Neural cell (in vitro differentiated cells): ENCODE measurements at regions not wholly inside any gene's neighbourhood (a gene's known extent, or its start where the extent isn't known, plus 50 kb on each side); places are given as distances from the start of the nearest gene placed in this dataset.

Experiments used
- H2AFZ ChIP-seq: fragments of 200-600, 300-800 bp; sonication (generic), shearing (Covaris generic); 2 replicates; pipeline ENCODE4 v1.6.0; 2014; ENCODE audit warnings: low read depth, mild to moderate bottlenecking, antibody characterized with exemption, low read length, moderate library complexity
- H3F3A ChIP-seq: fragments of 200-600 bp; shearing (Covaris generic); 2 replicates; pipeline ENCODE4 v1.6.1; 2016; ENCODE audit warnings: mild to moderate bottlenecking, moderate library complexity, mixed read lengths, antibody characterized with exemption, low read length; ENCODE audit not compliant: insufficient read depth, poor library complexity, severe bottlenecking
- H3K27ac ChIP-seq: fragments of 200-600, 300-800 bp; sonication (generic), shearing (Covaris generic); 2 replicates; pipeline ENCODE4 v1.5.1; 2014; ENCODE audit warnings: mild to moderate bottlenecking, low read length, moderate library complexity
- H3K27me3 ChIP-seq: fragments of 300-800, 200-600 bp; sonication (generic), shearing (Covaris generic); 2 replicates; pipeline ENCODE4 v1.6.0; 2014; ENCODE audit warnings: mild to moderate bottlenecking, low read depth, low read length, moderate library complexity; ENCODE audit not compliant: insufficient read depth
- H3K36me3 ChIP-seq: fragments of 300-800, 200-600 bp; sonication (generic), shearing (Covaris generic); 2 replicates; pipeline ENCODE4 v1.5.1; 2014; ENCODE audit warnings: mild to moderate bottlenecking, antibody characterized with exemption, low read length, moderate library complexity; ENCODE audit not compliant: insufficient read depth
- H3K4me2 ChIP-seq: fragments of 300-800, 200-600 bp; sonication (generic), shearing (Covaris generic); 2 replicates; pipeline ENCODE4 v1.6.0; 2014; ENCODE audit warnings: mild to moderate bottlenecking, low read length
- H3K4me3 ChIP-seq: fragments of 300-800, 200-600 bp; sonication (generic), shearing (Covaris generic); 2 replicates; pipeline ENCODE4 v1.5.1; 2014; ENCODE audit warnings: mild to moderate bottlenecking, low read length, moderate library complexity
- H3K79me2 ChIP-seq: fragments of 200-600 bp; shearing (Covaris generic); replicated peaks from 2 replicates; pipeline ENCODE4 v1.6.0; 2014; ENCODE audit warnings: mild to moderate bottlenecking, low read length, moderate library complexity; ENCODE audit not compliant: insufficient read depth
- H3K9ac ChIP-seq: fragments of 300-800, 200-600 bp; sonication (generic), shearing (Covaris generic); 2 replicates; pipeline ENCODE4 v1.6.1; 2016; ENCODE audit warnings: mild to moderate bottlenecking, low read length, mixed read lengths
- H3K9me2 ChIP-seq: fragments of 200-600 bp; shearing (Covaris generic); 2 replicates; pipeline ENCODE4 v1.6.1; 2016; ENCODE audit warnings: mild to moderate bottlenecking, low read length, mixed read lengths; ENCODE audit not compliant: insufficient read depth
- H3K9me3 ChIP-seq: fragments of 200-600, 300-800 bp; sonication (generic), shearing (Covaris generic); 2 replicates; pipeline ENCODE4 v1.6.1; 2016; ENCODE audit warnings: mild to moderate bottlenecking, mixed run types, low read length, moderate library complexity, mixed read lengths
- H4K20me1 ChIP-seq: fragments of 200-600 bp; shearing (Covaris generic); 2 replicates; pipeline ENCODE4 v1.6.1; 2016; ENCODE audit warnings: mild to moderate bottlenecking, mixed run types; ENCODE audit not compliant: insufficient read depth
- EP300 ChIP-seq: fragments of 450-650 bp; conservative IDR thresholded peaks from 2 replicates; pipeline ENCODE4 v1.6.1; 2014; ENCODE audit warnings: antibody characterized with exemption, mild to moderate bottlenecking, moderate library complexity; ENCODE audit not compliant: poor library complexity, severe bottlenecking
- EZH2 ChIP-seq: fragments of 200-600, 300-800 bp; shearing (Covaris generic), sonication (generic); IDR thresholded peaks from 2 replicates; pipeline ENCODE4 v1.6.1; 2014; ENCODE audit warnings: antibody characterized with exemption, low read length, borderline replicate concordance, mild to moderate bottlenecking; ENCODE audit not compliant: insufficient read depth, poor library complexity, severe bottlenecking
- MXI1 ChIP-seq: fragments of 450-650 bp; conservative IDR thresholded peaks from 2 replicates; pipeline ENCODE4 v1.6.1; 2014; ENCODE audit warnings: antibody characterized with exemption, mild to moderate bottlenecking; ENCODE audit not compliant: poor library complexity, severe bottlenecking
- POLR2AphosphoS5 ChIP-seq: IDR thresholded peaks from 2 replicates; pipeline ENCODE4 v1.6.1; 2012
- RAD21 ChIP-seq: fragments of 450-650 bp; conservative IDR thresholded peaks from 2 replicates; pipeline ENCODE4 v1.6.1; 2014; ENCODE audit warnings: antibody characterized with exemption, mild to moderate bottlenecking, moderate library complexity
- SMC3 ChIP-seq: fragments of 450-650 bp; conservative IDR thresholded peaks from 2 replicates; pipeline ENCODE4 v1.6.1; 2014; ENCODE audit warnings: antibody characterized with exemption, mild to moderate bottlenecking, moderate library complexity; ENCODE audit not compliant: poor library complexity
- TAF1 ChIP-seq: IDR thresholded peaks from 2 replicates; pipeline ENCODE4 v1.6.1; 2012; ENCODE audit warnings: low read depth
- TF ChIP-seq, protein P1 (sequence below): IDR thresholded peaks from 2 replicates; pipeline ENCODE4 v1.6.1; 2012; ENCODE audit warnings: borderline replicate concordance
- TF ChIP-seq, protein P2 (sequence below): fragments of 450-650 bp; IDR thresholded peaks from 2 replicates; pipeline ENCODE4 v1.5.1; 2014; ENCODE audit warnings: antibody characterized with exemption, mild to moderate bottlenecking, moderate library complexity; ENCODE audit not compliant: poor library complexity, severe bottlenecking

DNA sequence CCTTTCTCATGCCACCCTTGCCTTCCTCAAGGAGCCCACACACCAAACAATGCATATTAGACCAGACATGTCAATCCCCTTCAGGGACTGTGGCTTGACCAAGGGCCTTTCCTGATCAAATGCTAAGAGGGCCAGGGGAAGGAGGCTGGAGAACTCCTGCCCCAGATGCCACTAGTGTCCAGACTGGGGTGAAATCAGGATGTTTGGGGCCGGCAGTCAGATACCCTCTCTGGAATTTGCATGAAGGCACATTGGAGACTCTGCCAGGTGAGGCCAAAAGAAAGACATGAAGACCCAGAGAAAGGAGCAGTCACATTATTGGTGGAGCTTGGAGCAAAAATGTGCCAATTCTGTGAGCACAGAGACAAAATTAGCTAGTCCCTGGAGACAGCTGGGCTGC is 154.1 kb downstream of the TLE3 start:
- Histone ChIP-seq H2AFZ (no peak overlapping the region), H3K9me3 (no peaks in the 10 kb centered on the region), H4K20me1 (no peaks in the 10 kb centered on the region), H3K36me3 (no peaks in the 10 kb centered on the region), H3K4me3 (no peak overlapping the region), H3K27ac (no peak overlapping the region), H3K9ac (no peak overlapping the region), H3F3A (no peaks in the 10 kb centered on the region), H3K79me2 (no peaks in the 10 kb centered on the region), H3K4me2 (no peak overlapping the region), H3K9me2 (no peaks in the 10 kb centered on the region), H3K27me3 (no peaks in the 10 kb centered on the region)
- TF ChIP-seq POLR2AphosphoS5 (no peak), EZH2 (no peak), RAD21 (no peak), EP300 (no peak)
- TF ChIP-seq, protein P1, sequence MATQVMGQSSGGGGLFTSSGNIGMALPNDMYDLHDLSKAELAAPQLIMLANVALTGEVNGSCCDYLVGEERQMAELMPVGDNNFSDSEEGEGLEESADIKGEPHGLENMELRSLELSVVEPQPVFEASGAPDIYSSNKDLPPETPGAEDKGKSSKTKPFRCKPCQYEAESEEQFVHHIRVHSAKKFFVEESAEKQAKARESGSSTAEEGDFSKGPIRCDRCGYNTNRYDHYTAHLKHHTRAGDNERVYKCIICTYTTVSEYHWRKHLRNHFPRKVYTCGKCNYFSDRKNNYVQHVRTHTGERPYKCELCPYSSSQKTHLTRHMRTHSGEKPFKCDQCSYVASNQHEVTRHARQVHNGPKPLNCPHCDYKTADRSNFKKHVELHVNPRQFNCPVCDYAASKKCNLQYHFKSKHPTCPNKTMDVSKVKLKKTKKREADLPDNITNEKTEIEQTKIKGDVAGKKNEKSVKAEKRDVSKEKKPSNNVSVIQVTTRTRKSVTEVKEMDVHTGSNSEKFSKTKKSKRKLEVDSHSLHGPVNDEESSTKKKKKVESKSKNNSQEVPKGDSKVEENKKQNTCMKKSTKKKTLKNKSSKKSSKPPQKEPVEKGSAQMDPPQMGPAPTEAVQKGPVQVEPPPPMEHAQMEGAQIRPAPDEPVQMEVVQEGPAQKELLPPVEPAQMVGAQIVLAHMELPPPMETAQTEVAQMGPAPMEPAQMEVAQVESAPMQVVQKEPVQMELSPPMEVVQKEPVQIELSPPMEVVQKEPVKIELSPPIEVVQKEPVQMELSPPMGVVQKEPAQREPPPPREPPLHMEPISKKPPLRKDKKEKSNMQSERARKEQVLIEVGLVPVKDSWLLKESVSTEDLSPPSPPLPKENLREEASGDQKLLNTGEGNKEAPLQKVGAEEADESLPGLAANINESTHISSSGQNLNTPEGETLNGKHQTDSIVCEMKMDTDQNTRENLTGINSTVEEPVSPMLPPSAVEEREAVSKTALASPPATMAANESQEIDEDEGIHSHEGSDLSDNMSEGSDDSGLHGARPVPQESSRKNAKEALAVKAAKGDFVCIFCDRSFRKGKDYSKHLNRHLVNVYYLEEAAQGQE: no peak

DNA sequence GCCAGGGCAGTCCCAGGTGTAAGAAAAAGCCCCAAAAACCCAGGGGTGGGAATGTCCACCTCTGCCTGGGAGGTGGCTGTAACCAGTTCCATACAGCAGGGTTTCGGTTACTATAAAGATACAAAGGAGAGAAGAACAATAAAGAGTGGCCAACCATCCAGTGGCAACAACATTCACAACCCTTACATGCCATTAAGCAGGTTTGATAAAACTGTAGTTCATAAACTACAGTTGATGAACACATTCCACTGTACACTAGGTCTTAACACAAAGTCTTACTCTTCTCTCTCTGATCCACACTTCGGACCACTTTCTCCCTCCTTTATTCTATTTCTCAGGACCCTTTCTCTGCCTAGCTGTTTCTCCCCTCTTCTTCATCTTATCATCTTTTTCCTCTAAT is 152.0 kb downstream of the TLE3 start:
- H3K36me3 ChIP-seq: no peaks in the 10 kb centered on the region
- H3K4me3 ChIP-seq: no peak overlapping the region
- H3K27me3 ChIP-seq: no peaks in the 10 kb centered on the region
- H4K20me1 ChIP-seq: no peaks in the 10 kb centered on the region
- TF ChIP-seq EZH2: no peak
- TF ChIP-seq, protein P1: no peak
- TF ChIP-seq SMC3: no peak
- TF ChIP-seq, protein P2, sequence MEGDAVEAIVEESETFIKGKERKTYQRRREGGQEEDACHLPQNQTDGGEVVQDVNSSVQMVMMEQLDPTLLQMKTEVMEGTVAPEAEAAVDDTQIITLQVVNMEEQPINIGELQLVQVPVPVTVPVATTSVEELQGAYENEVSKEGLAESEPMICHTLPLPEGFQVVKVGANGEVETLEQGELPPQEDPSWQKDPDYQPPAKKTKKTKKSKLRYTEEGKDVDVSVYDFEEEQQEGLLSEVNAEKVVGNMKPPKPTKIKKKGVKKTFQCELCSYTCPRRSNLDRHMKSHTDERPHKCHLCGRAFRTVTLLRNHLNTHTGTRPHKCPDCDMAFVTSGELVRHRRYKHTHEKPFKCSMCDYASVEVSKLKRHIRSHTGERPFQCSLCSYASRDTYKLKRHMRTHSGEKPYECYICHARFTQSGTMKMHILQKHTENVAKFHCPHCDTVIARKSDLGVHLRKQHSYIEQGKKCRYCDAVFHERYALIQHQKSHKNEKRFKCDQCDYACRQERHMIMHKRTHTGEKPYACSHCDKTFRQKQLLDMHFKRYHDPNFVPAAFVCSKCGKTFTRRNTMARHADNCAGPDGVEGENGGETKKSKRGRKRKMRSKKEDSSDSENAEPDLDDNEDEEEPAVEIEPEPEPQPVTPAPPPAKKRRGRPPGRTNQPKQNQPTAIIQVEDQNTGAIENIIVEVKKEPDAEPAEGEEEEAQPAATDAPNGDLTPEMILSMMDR: no peak
- no peak for TF ChIP-seq MXI1
- no peak for TF ChIP-seq POLR2AphosphoS5
- TF ChIP-seq RAD21: no peak
- TF ChIP-seq EP300: no peak
- TF ChIP-seq TAF1: no peak
- no peaks in the 10 kb centered on the region for H3F3A ChIP-seq
- no peaks in the 10 kb centered on the region for H3K79me2 ChIP-seq
- H3K27ac ChIP-seq: no peak overlapping the region
- no peaks in the 10 kb centered on the region for H3K9me3 ChIP-seq
- no peak overlapping the region for H3K9ac ChIP-seq
- no peaks in the 10 kb centered on the region for H3K9me2 ChIP-seq
- H3K4me2 ChIP-seq: no peak overlapping the region
- H2AFZ ChIP-seq: no peak overlapping the region
